Liver (tissue), 8 donors: ENCODE measurements at regions not wholly inside any gene's neighbourhood (a gene's known extent, or its start where the extent isn't known, plus 50 kb on each side); places are given as distances from the start of the nearest gene placed in this dataset.

Experiments used
- DNase-seq: peaks from one replicate; pipeline ENCODE4 v3.0.0-alpha.2; 2017; ENCODE audit warnings: low spot score
- H3K27ac ChIP-seq, 2 donors: one replicate each; pipeline ENCODE4 v1.7.0; 2013; ENCODE audit warnings: inconsistent platforms in 2 of 2, low read length in 2 of 2, control low read depth in 1 of 2, low read depth in 1 of 2, mild to moderate bottlenecking in 1 of 2
- H3K27me3 ChIP-seq, 4 donors: one replicate each; pipeline versions ENCODE4 v1.6.1 to v1.7.0; 2013; ENCODE audit warnings: low read length in 3 of 4, inconsistent platforms in 1 of 4, mild to moderate bottlenecking in 1 of 4, moderate library complexity in 1 of 4; ENCODE audit not compliant: control insufficient read depth in 4 of 4, insufficient read depth in 4 of 4
- H3K36me3 ChIP-seq, 4 donors: one replicate each; pipeline versions ENCODE4 v1.6.1 to v1.7.0; 2013; ENCODE audit warnings: low read length in 3 of 4, mild to moderate bottlenecking in 3 of 4, low read depth in 1 of 4, moderate library complexity in 1 of 4; ENCODE audit not compliant: control insufficient read depth in 4 of 4, insufficient read depth in 3 of 4
- H3K4me1 ChIP-seq, 4 donors: one replicate each; pipeline versions ENCODE4 v1.6.1 to v1.7.0; 2013; ENCODE audit warnings: low read length in 3 of 4, mild to moderate bottlenecking in 3 of 4, moderate library complexity in 1 of 4; ENCODE audit not compliant: control insufficient read depth in 4 of 4, insufficient read depth in 4 of 4
- H3K4me3 ChIP-seq, 3 donors: one replicate each; pipeline versions ENCODE4 v1.6.1 to v1.7.0; 2013; ENCODE audit warnings: low read length in 3 of 3, control low read depth in 1 of 3, low read depth in 1 of 3, mild to moderate bottlenecking in 1 of 3
- H3K9ac ChIP-seq, 2 donors: one replicate each; pipeline ENCODE4 v1.7.0; 2013; ENCODE audit warnings: low read length in 2 of 2, mild to moderate bottlenecking in 2 of 2, moderate library complexity in 2 of 2, control low read depth in 1 of 2, low read depth in 1 of 2
- H3K9me3 ChIP-seq, 4 donors: one replicate each; pipeline versions ENCODE4 v1.6.1 to v1.7.0; 2013; ENCODE audit warnings: low read length in 3 of 4; ENCODE audit not compliant: control insufficient read depth in 4 of 4
- ATF3 ChIP-seq: IDR thresholded peaks from 2 replicates; pipeline ENCODE4 v1.6.1; 2016; ENCODE audit warnings: antibody characterized with exemption
- CTCF ChIP-seq: fragments of 150-350 bp; IDR thresholded peaks from 2 replicates; pipeline ENCODE4 v1.5.1; 2017; ENCODE audit warnings: improper control_type of control experiment, low read depth, low read length; ENCODE audit not compliant: missing input control
- FOXA1 ChIP-seq: IDR thresholded peaks from 2 replicates; pipeline ENCODE4 v1.6.1; 2016; ENCODE audit warnings: antibody characterized with exemption
- FOXA2 ChIP-seq: IDR thresholded peaks from 2 replicates; pipeline ENCODE4 v1.6.1; 2016; ENCODE audit warnings: antibody characterized with exemption
- GABPA ChIP-seq, 2 donors: IDR thresholded peaks in 1 of 2; conservative IDR thresholded peaks in 1 of 2; 2 replicates each; pipeline ENCODE4 v1.6.1; 2016; ENCODE audit warnings: antibody characterized with exemption in 2 of 2, mild to moderate bottlenecking in 1 of 2, moderate library complexity in 1 of 2
- HNF4A ChIP-seq, 2 donors: conservative IDR thresholded peaks; 2 replicates each; pipeline ENCODE4 v1.6.1; 2016; ENCODE audit warnings: antibody characterized with exemption in 2 of 2, mild to moderate bottlenecking in 2 of 2
- HNF4G ChIP-seq: IDR thresholded peaks from 2 replicates; pipeline ENCODE4 v1.6.1; 2016; ENCODE audit warnings: antibody characterized with exemption
- JUND ChIP-seq, 2 donors: IDR thresholded peaks; 2 replicates each; pipeline ENCODE4 v1.6.1; 2016; ENCODE audit warnings: antibody characterized with exemption in 2 of 2
- MAX ChIP-seq: IDR thresholded peaks from 2 replicates; pipeline ENCODE4 v1.6.1; 2016; ENCODE audit warnings: antibody characterized with exemption
- NR2F2 ChIP-seq: IDR thresholded peaks from 2 replicates; pipeline ENCODE4 v1.6.1; 2016; ENCODE audit warnings: antibody characterized with exemption
- RAD21 ChIP-seq, 2 donors: IDR thresholded peaks; 2 replicates each; pipeline ENCODE4 v1.6.1; 2016; ENCODE audit warnings: antibody characterized with exemption in 2 of 2, mild to moderate bottlenecking in 2 of 2
- REST ChIP-seq: IDR thresholded peaks from 2 replicates; pipeline ENCODE4 v1.6.1; 2016; ENCODE audit warnings: antibody characterized with exemption, mild to moderate bottlenecking
- RXRA ChIP-seq, 2 donors: IDR thresholded peaks; 2 replicates each; pipeline ENCODE4 v1.6.1; 2017 to 2018; ENCODE audit warnings: antibody characterized with exemption in 2 of 2, mild to moderate bottlenecking in 1 of 2
- SP1 ChIP-seq: IDR thresholded peaks from 2 replicates; pipeline ENCODE4 v1.6.1; 2018; ENCODE audit warnings: antibody characterized with exemption, mild to moderate bottlenecking
- TAF1 ChIP-seq: conservative IDR thresholded peaks from 2 replicates; pipeline ENCODE4 v1.6.1; 2016; ENCODE audit warnings: antibody characterized with exemption, mild to moderate bottlenecking
- YY1 ChIP-seq: IDR thresholded peaks from 2 replicates; pipeline ENCODE4 v1.6.1; 2016; ENCODE audit warnings: antibody characterized with exemption, mild to moderate bottlenecking
- ZBTB33 ChIP-seq: IDR thresholded peaks from 2 replicates; pipeline ENCODE4 v1.6.1; 2016; ENCODE audit warnings: antibody characterized with exemption
- WGBS: extraction: QIAGEN DNeasy Blood & Tissue Kit; methylation state at CpG from one replicate; pipeline ENCODE4 v1.1.7; 2013; 5-methylcytosine and 5-hydroxymethylcytosine counted together
- donor health status: healthy.
- donor health status: healthy.
- donor health status: healthy.
- donor health status: healthy.
- donor health status: healthy.

GRCh38 chr12:107467716-107468115 is 217.9 kb upstream of the PWP1 start:
- H3K4me1 ChIP-seq = peaks cover 0 to 2% (median 0%) of the 10 kb centered on the region in 4 donors
- H3K27me3 ChIP-seq = no peaks in the 10 kb centered on the region
- DNase-seq = no peak
- H3K27ac ChIP-seq = no peak overlapping the region
- no peaks in the 10 kb centered on the region for H3K36me3 ChIP-seq
- no peak overlapping the region for H3K4me3 ChIP-seq
- TF ChIP-seq RXRA (IDR thresholded peaks at IDR 0.05) (no peak), FOXA1 (no peak), SP1 (no peak), RAD21 (IDR thresholded peaks at IDR 0.05) (no peak), ZBTB33 (no peak), JUND (IDR thresholded peaks at IDR 0.05) (no peak), GABPA (IDR thresholded peaks at IDR 0.05 in 1 of 2, conservative IDR thresholded peaks at IDR 0.05 in 1 of 2) (no peak), CTCF (no peak), TAF1 (no peak), HNF4G (no peak), MAX (no peak), REST (no peak), FOXA2 (no peak), HNF4A (conservative IDR thresholded peaks at IDR 0.05) (no peak), NR2F2 (no peak), YY1 (no peak)
- H3K9ac ChIP-seq = no peak overlapping the region
- no peaks in the 10 kb centered on the region for H3K9me3 ChIP-seq
- WGBS = 64% methylated on average over 6 of the region's 6 CpGs

GRCh38 chr12:107468182-107468581 is 217.4 kb upstream of the PWP1 start:
- 30% methylated on average over 4 of the region's 4 CpGs for WGBS
- TF ChIP-seq MAX = no peak
- no peak for TF ChIP-seq SP1
- TF ChIP-seq ZBTB33 = no peak
- no peak for TF ChIP-seq YY1
- TF ChIP-seq ATF3 = no peak
- TF ChIP-seq GABPA (IDR thresholded peaks at IDR 0.05 in 1 of 2, conservative IDR thresholded peaks at IDR 0.05 in 1 of 2) = no peak
- no peak for TF ChIP-seq REST
- no peak for TF ChIP-seq RAD21 (IDR thresholded peaks at IDR 0.05)
- no peak for TF ChIP-seq RXRA (IDR thresholded peaks at IDR 0.05)
- H3K9me3 ChIP-seq = no peaks in the 10 kb centered on the region
- peaks cover 0 to 2% (median 0%) of the 10 kb centered on the region in 4 donors for H3K4me1 ChIP-seq
- H3K4me3 ChIP-seq = no peak overlapping the region
- DNase-seq = no peak
- no peak overlapping the region for H3K27ac ChIP-seq
- no peaks in the 10 kb centered on the region for H3K27me3 ChIP-seq
- no peaks in the 10 kb centered on the region for H3K36me3 ChIP-seq
- H3K9ac ChIP-seq = no peak overlapping the region
